ENCODE measurements at regions not wholly inside any gene's neighbourhood (a gene's known extent, or its start where the extent isn't known, plus 50 kb on each side); places are given as distances from the start of the nearest gene placed in this dataset.

GRCh38 chr6:84304881-84305280 lies 77.4 kb upstream of the CEP162 start:
- TF ChIP-seq CTCF (IDR thresholded peaks at IDR 0.05) (no peak), POLR2AphosphoS5 (IDR thresholded peaks at IDR 0.05) (no peak), POLR2A (IDR thresholded peaks at IDR 0.05) (no peak), EP300 (IDR thresholded peaks at IDR 0.05) (no peak)

Measured in stomach (tissue), 4 donors.